ENCODE measurements at regions not wholly inside any gene's neighbourhood (a gene's known extent, or its start where the extent isn't known, plus 50 kb on each side); places are given as distances from the start of the nearest gene placed in this dataset.

GRCh38 chr1:107003972-107004371 is 52.5 kb upstream of the PRMT6 start:
- Histone ChIP-seq H3K79me2 (ENCODE audit: insufficient read depth, low read length) (no peaks in the 10 kb centered on the region), H3K9ac (ENCODE audit: insufficient read depth, low read depth, low read length) (no peak overlapping the region), H3K27me3 (ENCODE audit: control insufficient read depth in 1 of 2, insufficient read depth in 2 of 2, low read length in 2 of 2) (no peaks in the 10 kb centered on the region), H3K4me1 (ENCODE audit: insufficient read depth, low read length) (no peaks in the 10 kb centered on the region), H2AFZ (ENCODE audit: low read length) (no peak overlapping the region), H3K4me2 (ENCODE audit: low read depth, low read length) (no peak overlapping the region), H3K36me3 (replicated peaks in 1 of 2; ENCODE audit: control insufficient read depth in 1 of 2, insufficient read depth in 2 of 2, low read length in 2 of 2) (no peaks in the 10 kb centered on the region), H3K27ac (ENCODE audit: extremely low read length, insufficient read depth, low read length) (no peak overlapping the region), H3K4me3 (replicated peaks in 1 of 3; ENCODE audit: insufficient read depth in 1 of 3, low read depth in 2 of 3, low read length in 3 of 3) (no peak overlapping the region), H4K20me1 (ENCODE audit: insufficient read depth, low read length) (no peaks in the 10 kb centered on the region), H3K9me3 (ENCODE audit: low read length) (peaks cover 12% of the 10 kb centered on the region)
- in situ Hi-C loops (cut with HindIII; ENCODE audit: extremely low pct_ligation_motif_present, low pct_unique_long_range_greater_than_20kb), result no loop called here
- POLR2A ChIA-PET, result no interaction called here
- DNase-seq (ENCODE audit: low spot score) (no peak), FAIRE-seq (no peak), ATAC-seq (no peak)
- intact Hi-C loops (cut with micrococcal nuclease; ENCODE audit: unreplicated experiment), result no loop called here
- TF ChIP-seq ZNF496 (CRISPR knock-in tag; IDR thresholded peaks at IDR 0.05; ENCODE audit: insufficient replicate concordance) (no peak), FUBP1 (CRISPR knock-in tag; IDR thresholded peaks at IDR 0.05; ENCODE audit: borderline replicate concordance) (no peak)
- CTCF ChIA-PET (ENCODE audit: low intra/inter-chr PET ratio, low total read pairs), result no interaction called here
- BruUV-seq (replicated peaks), result no TSS peak

- H3K27ac ChIP-seq (ENCODE audit: extremely low read length, insufficient read depth, low read length), result no peak overlapping the region
- no peaks in the 10 kb centered on the region for H3K4me1 ChIP-seq (ENCODE audit: insufficient read depth, low read length)
- no peaks in the 10 kb centered on the region for H3K36me3 ChIP-seq (replicated peaks in 1 of 2; ENCODE audit: control insufficient read depth in 1 of 2, insufficient read depth in 2 of 2, low read length in 2 of 2)
- H4K20me1 ChIP-seq (ENCODE audit: insufficient read depth, low read length), result no peaks in the 10 kb centered on the region
- ATAC-seq (no peak), FAIRE-seq (no peak), DNase-seq (ENCODE audit: low spot score) (no peak)
- no peak overlapping the region for H3K4me3 ChIP-seq (replicated peaks in 1 of 3; ENCODE audit: insufficient read depth in 1 of 3, low read depth in 2 of 3, low read length in 3 of 3)
- no peak overlapping the region for H2AFZ ChIP-seq (ENCODE audit: low read length)
- no peak overlapping the region for H3K4me2 ChIP-seq (ENCODE audit: low read depth, low read length)
- no peak for TF ChIP-seq ZNF776 (CRISPR knock-in tag; IDR thresholded peaks at IDR 0.05)
- H3K27me3 ChIP-seq (ENCODE audit: control insufficient read depth in 1 of 2, insufficient read depth in 2 of 2, low read length in 2 of 2), result no peaks in the 10 kb centered on the region
- H3K79me2 ChIP-seq (ENCODE audit: insufficient read depth, low read length), result no peaks in the 10 kb centered on the region
- intact Hi-C loops (cut with micrococcal nuclease; ENCODE audit: unreplicated experiment) (no loop called here), in situ Hi-C loops (cut with HindIII; ENCODE audit: extremely low pct_ligation_motif_present, low pct_unique_long_range_greater_than_20kb) (no loop called here)
- no peak overlapping the region for H3K9ac ChIP-seq (ENCODE audit: insufficient read depth, low read depth, low read length)
- H3K9me3 ChIP-seq (ENCODE audit: low read length), result peaks cover 12% of the 10 kb centered on the region
- no TSS peak for BruUV-seq (replicated peaks)
- ChIA-PET CTCF (ENCODE audit: low intra/inter-chr PET ratio, low total read pairs) (no interaction called here), POLR2A (no interaction called here)
Measured at GRCh38 chr1:107004421-107004820, 52.1 kb upstream of the PRMT6 start.

Small RNA genes in the stretch of these regions (small RNA-seq; reads per million reads assigned to genes)
- gene AL596327.1 (ENCODE audit: insufficient read depth in 2 of 3, insufficient read length in 3 of 3, low read depth in 2 of 3, low replicate concordance in 1 of 3), result 0 reads per million in 3 experiments
- 0 reads per million in 3 experiments for gene SEPT2P1 (ENCODE audit: insufficient read depth in 2 of 3, insufficient read length in 3 of 3, low read depth in 2 of 3, low replicate concordance in 1 of 3)
